ENCODE measurements at regions not wholly inside any gene's neighbourhood (a gene's known extent, or its start where the extent isn't known, plus 50 kb on each side); places are given as distances from the start of the nearest gene placed in this dataset.

- Histone ChIP-seq H3K9me3 (no peaks in the 10 kb centered on the region), H3K36me3 (no peaks in the 10 kb centered on the region), H3K27ac (no peak overlapping the region), H3K4me3 (no peak overlapping the region), H3K27me3 (no peaks in the 10 kb centered on the region), H3K4me1 (ENCODE audit: insufficient read depth) (no peaks in the 10 kb centered on the region)
- DNase-seq = no peak
- WGBS, 3 donors = 94 to 96% (median 96%) methylated on average over 3 of the region's 3 CpGs
- intact Hi-C loops (cut with DNase I) = no loop called here
- TF ChIP-seq CTCF (IDR thresholded peaks at IDR 0.05) = no peak
- no peak for TF ChIP-seq EP300 (IDR thresholded peaks at IDR 0.05)
- TF ChIP-seq POLR2A (IDR thresholded peaks at IDR 0.05) = no peak
Observed at GRCh38 chr1:218600968-218601367, 255.8 kb downstream of the TGFB2 start.

- intact Hi-C loops (cut with DNase I) = no loop called here
- 93 to 100% (median 98%) methylated on average over 1 of the region's 1 CpG for WGBS, 3 donors
Observed at GRCh38 chr1:218604217-218604616, 259.1 kb downstream of the TGFB2 start.

GRCh38 chr1:218611916-218612585, 266.9 kb downstream of the TGFB2 start:
- Histone ChIP-seq H3K27me3 (no peaks in the 10 kb centered on the region), H3K4me3 (no peak overlapping the region), H3K36me3 (no peaks in the 10 kb centered on the region), H3K27ac (no peak overlapping the region), H3K9me3 (no peaks in the 10 kb centered on the region), H3K4me1 (ENCODE audit: insufficient read depth) (no peaks in the 10 kb centered on the region)
- 89 to 100% (median 96%) methylated on average over 1 of the region's 1 CpG for WGBS, 3 donors
- no peak for DNase-seq
- intact Hi-C loops (cut with DNase I) = no loop called here
- TF ChIP-seq EP300 (IDR thresholded peaks at IDR 0.05) (no peak), CTCF (IDR thresholded peaks at IDR 0.05) (no peak), POLR2A (IDR thresholded peaks at IDR 0.05) (no peak)

More at GRCh38 chr1:218604217-218604616, 259.1 kb downstream of the TGFB2 start:
- DNase-seq = no peak
- no peaks in the 10 kb centered on the region for H3K27me3 ChIP-seq
- no peaks in the 10 kb centered on the region for H3K36me3 ChIP-seq
- H3K4me3 ChIP-seq = no peak overlapping the region
- TF ChIP-seq POLR2A (IDR thresholded peaks at IDR 0.05) (no peak), CTCF (IDR thresholded peaks at IDR 0.05) (no peak), EP300 (IDR thresholded peaks at IDR 0.05) (no peak)
- H3K9me3 ChIP-seq = no peaks in the 10 kb centered on the region
- H3K4me1 ChIP-seq (ENCODE audit: insufficient read depth) = no peaks in the 10 kb centered on the region
- H3K27ac ChIP-seq = no peak overlapping the region

- Histone ChIP-seq H3K4me3 (no peak overlapping the region), H3K9me3 (no peaks in the 10 kb centered on the region), H3K27ac (no peak overlapping the region), H3K36me3 (no peaks in the 10 kb centered on the region), H3K4me1 (ENCODE audit: insufficient read depth) (no peaks in the 10 kb centered on the region), H3K27me3 (no peaks in the 10 kb centered on the region)
- DNase-seq = no peak
- TF ChIP-seq EP300 (IDR thresholded peaks at IDR 0.05) (no peak), POLR2A (IDR thresholded peaks at IDR 0.05) (no peak), CTCF (IDR thresholded peaks at IDR 0.05) (no peak)
- 95 to 99% (median 96%) methylated on average over 2 of the region's 2 CpGs for WGBS, 3 donors
- intact Hi-C loops (cut with DNase I) = no loop called here
Observed at GRCh38 chr1:218613105-218613504, 268.0 kb downstream of the TGFB2 start.

All from ovary (tissue), 7 donors.